MCF 10A (cell line): ENCODE measurements at regions not wholly inside any gene's neighbourhood (a gene's known extent, or its start where the extent isn't known, plus 50 kb on each side); places are given as distances from the start of the nearest gene placed in this dataset.
"Not testable (repeated sequence)": the region's sequence is repeated elsewhere in the genome, so short reads cannot be mapped to it uniquely, and the experiment has no call there.

ENCODE experiments used
- BruUV-seq: library from RNA; stranded (reverse); fragments of 400-500 nt; replicated peaks from 2 replicates; lab custom pipeline; 2021; lab: Mats Ljungman, UMichigan
- CTCF ChIA-PET: fragments of 300-600 bp; sonication (Branson Sonifier 250); formaldehyde crosslinking; extraction: SDS; loops from one replicate; lab custom pipeline; 2021; ENCODE audit warnings: antibody characterized with exemption, inconsistent platforms; lab: Yijun Ruan, JAX
- POLR2A ChIA-PET: fragments of 300-600, 350-650 bp; sonication (Branson Sonifier 250); formaldehyde crosslinking; extraction: SDS; loops from one replicate; lab custom pipeline; 2020; ENCODE audit warnings: antibody characterized with exemption, inconsistent platforms; lab: Yijun Ruan, JAX
- DNase-seq: peaks from one replicate; pipeline ENCODE4 v3.0.0-alpha.2; 2018; ENCODE audit not compliant: unreplicated experiment
- H3K27ac Mint-ChIP-seq: one replicate; pipeline ENCODE4 v1.8.0; 2022; ENCODE audit warnings: mild to moderate bottlenecking, low read depth, mixed read lengths; ENCODE audit not compliant: unreplicated experiment
- H3K27me3 Mint-ChIP-seq: one replicate; pipeline ENCODE4 v1.8.0; 2022; ENCODE audit warnings: mixed read lengths; ENCODE audit not compliant: insufficient read depth, unreplicated experiment
- H3K36me3 Mint-ChIP-seq: one replicate; pipeline ENCODE4 v1.8.0; 2022; ENCODE audit warnings: mild to moderate bottlenecking, moderate library complexity, mixed read lengths; ENCODE audit not compliant: insufficient read depth, unreplicated experiment
- H3K4me1 Mint-ChIP-seq: one replicate; pipeline ENCODE4 v1.8.0; 2022; ENCODE audit warnings: mixed read lengths; ENCODE audit not compliant: insufficient read depth, unreplicated experiment
- H3K4me3 Mint-ChIP-seq: one replicate; pipeline ENCODE4 v1.8.0; 2022; ENCODE audit warnings: mild to moderate bottlenecking, moderate library complexity, mixed read lengths; ENCODE audit not compliant: unreplicated experiment
- H3K9me3 Mint-ChIP-seq: one replicate; pipeline ENCODE4 v1.8.0; 2022; ENCODE audit warnings: mixed read lengths; ENCODE audit not compliant: unreplicated experiment
- intact Hi-C: fragments of 100-400 bp; cut with micrococcal nuclease; formaldehyde crosslinking; loops from 2 replicates; pipeline ENCODE4 v1.14.1; 2022
- TF ChIP-seq, protein P1 (sequence below): fragments of 200-600 bp; IDR thresholded peaks from one replicate; pipeline ENCODE4 v1.8.0; 2022; ENCODE audit warnings: antibody characterized with exemption, mild to moderate bottlenecking; ENCODE audit not compliant: unreplicated experiment

DNA sequence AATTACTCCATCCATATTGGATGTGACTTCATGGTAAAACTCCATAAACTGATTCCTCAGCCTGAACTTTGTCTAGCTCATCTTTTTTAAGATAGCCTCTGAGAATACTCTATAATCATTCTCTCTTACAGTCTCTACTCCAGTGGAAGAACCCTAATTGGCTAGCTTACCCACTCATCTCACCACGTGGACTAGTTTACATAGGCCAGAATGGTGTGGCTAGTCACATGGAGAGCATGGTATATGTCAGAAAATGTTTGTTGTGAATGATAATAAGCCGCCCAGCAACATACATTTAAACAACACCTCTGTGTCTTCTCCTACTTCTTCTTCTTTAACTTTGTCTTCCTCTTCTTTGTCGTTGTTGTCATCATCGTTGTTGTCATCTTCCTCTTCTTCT lies 389.2 kb upstream of the LRRC3B start:
- TF ChIP-seq, protein P1, sequence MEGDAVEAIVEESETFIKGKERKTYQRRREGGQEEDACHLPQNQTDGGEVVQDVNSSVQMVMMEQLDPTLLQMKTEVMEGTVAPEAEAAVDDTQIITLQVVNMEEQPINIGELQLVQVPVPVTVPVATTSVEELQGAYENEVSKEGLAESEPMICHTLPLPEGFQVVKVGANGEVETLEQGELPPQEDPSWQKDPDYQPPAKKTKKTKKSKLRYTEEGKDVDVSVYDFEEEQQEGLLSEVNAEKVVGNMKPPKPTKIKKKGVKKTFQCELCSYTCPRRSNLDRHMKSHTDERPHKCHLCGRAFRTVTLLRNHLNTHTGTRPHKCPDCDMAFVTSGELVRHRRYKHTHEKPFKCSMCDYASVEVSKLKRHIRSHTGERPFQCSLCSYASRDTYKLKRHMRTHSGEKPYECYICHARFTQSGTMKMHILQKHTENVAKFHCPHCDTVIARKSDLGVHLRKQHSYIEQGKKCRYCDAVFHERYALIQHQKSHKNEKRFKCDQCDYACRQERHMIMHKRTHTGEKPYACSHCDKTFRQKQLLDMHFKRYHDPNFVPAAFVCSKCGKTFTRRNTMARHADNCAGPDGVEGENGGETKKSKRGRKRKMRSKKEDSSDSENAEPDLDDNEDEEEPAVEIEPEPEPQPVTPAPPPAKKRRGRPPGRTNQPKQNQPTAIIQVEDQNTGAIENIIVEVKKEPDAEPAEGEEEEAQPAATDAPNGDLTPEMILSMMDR: no peak
- Mint-ChIP-seq H3K4me3 (no peak overlapping the region), H3K9me3 (no peaks in the 10 kb centered on the region), H3K27me3 (no peaks in the 10 kb centered on the region), H3K27ac (no peak overlapping the region), H3K36me3 (no peaks in the 10 kb centered on the region), H3K4me1 (no peaks in the 10 kb centered on the region)
- ChIA-PET CTCF (no interaction called here), POLR2A (no interaction called here)
- intact Hi-C loops: no loop called here
- BruUV-seq: no TSS peak
- DNase-seq: no peak

DNA sequence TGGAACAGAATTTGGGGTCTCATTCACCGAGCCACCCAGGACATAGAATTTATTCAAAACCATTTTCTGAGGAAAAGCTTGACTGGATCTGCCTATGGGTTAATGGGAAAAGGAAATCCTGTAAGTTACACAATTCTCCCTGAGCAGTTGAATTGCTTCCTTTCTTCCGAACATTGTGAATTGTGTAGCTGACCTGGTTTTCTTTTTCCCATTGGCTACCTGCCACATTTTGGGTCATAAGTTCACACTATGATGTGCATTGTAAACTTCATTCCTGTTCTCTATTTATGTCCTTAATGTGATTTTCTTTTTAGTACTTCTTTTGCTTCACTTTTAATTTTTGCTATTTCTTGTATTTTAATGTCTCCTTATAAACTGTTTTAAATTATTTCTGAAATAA lies 386.0 kb upstream of the LRRC3B start:
- no peaks in the 10 kb centered on the region for H3K4me1 Mint-ChIP-seq
- TF ChIP-seq, protein P1: no peak
- H3K9me3 Mint-ChIP-seq: no peaks in the 10 kb centered on the region
- no TSS peak for BruUV-seq
- no peaks in the 10 kb centered on the region for H3K27me3 Mint-ChIP-seq
- ChIA-PET POLR2A (interaction anchor here (0.6 to 0.7 kb wide), 2 partner anchors 18 to 246 kb away, joined by 3 read pairs; no protein-coding TSS in a partner anchor), CTCF (interaction anchor here (1.5 kb wide), 1 partner anchor 21 kb away, joined by 3 read pairs; no protein-coding TSS in a partner anchor)
- no peak overlapping the region for H3K27ac Mint-ChIP-seq
- H3K4me3 Mint-ChIP-seq: no peak overlapping the region
- intact Hi-C loops: no loop called here
- peak; percentile 27 for DNase-seq
- H3K36me3 Mint-ChIP-seq: no peaks in the 10 kb centered on the region

DNA sequence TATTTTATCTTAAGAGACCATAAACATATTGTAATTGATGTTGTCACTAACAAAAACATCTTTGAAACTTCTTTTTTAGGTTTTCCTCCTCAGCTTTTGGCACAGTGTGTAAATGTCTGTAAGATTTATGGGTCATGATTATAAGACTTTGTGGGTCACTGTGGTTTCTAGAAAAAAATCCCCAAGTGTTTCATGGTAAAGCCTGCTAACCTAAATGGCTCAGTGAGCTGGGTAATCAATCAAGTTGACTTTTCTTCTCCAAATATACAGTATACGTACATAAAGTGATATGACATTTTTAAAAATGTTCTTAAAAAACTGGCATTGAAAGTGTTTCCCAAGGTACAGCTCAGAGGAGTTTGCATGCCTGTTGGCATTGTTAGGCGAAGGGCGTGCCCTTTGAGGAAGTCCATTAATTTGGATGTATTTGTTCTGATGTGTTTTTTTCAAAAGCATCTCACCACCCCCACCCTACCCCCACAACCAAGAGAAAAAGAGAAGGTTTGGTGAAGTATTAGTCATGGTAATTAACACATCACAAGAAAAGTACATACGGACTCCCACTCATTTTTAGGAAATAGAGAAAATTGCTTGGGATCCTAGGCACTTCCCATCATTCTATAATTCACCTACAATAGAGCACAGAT lies 385.4 kb upstream of the LRRC3B start:
- Mint-ChIP-seq H3K36me3 (no peaks in the 10 kb centered on the region), H3K27me3 (no peaks in the 10 kb centered on the region), H3K4me3 (no peak overlapping the region), H3K4me1 (no peaks in the 10 kb centered on the region), H3K27ac (no peak overlapping the region), H3K9me3 (no peaks in the 10 kb centered on the region)
- intact Hi-C loops: no loop called here
- CTCF ChIA-PET: interaction anchor here (1.5 kb wide), 1 partner anchor 20 kb away, joined by 3 read pairs; no protein-coding TSS in a partner anchor
- POLR2A ChIA-PET: no interaction called here
- peak; percentile 1 for DNase-seq
- TF ChIP-seq, protein P1: no peak
- no TSS peak for BruUV-seq

DNA sequence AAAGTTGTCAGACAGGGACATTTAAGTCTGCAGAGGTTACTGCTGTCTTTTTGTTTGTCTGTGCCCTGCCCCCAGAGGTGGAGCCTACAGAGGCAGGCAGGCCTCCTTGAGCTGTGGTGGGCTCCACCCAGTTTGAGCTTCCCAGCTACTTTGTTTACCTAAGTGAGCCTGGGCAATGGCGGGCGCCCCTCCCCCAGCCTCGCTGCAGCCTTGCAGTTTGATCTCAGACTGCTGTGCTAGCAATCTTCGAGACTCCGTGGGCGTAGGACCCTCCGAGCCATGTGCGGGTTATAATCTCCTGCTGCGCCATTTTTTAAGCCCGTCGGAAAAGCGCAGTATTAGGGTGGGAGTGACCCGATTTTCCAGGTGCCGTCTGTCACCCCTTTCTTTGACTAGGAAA lies 378.0 kb upstream of the LRRC3B start:
- intact Hi-C loops, CTCF ChIA-PET, DNase-seq, H3K4me1 Mint-ChIP-seq, H3K9me3 Mint-ChIP-seq, H3K27me3 Mint-ChIP-seq, H3K4me3 Mint-ChIP-seq, POLR2A ChIA-PET, H3K36me3 Mint-ChIP-seq, BruUV-seq, H3K27ac Mint-ChIP-seq: not testable (repeated sequence)
